CD4-positive, alpha-beta memory T cell (primary cell): ENCODE measurements at regions not wholly inside any gene's neighbourhood (a gene's known extent, or its start where the extent isn't known, plus 50 kb on each side); places are given as distances from the start of the nearest gene placed in this dataset.
"Not testable (repeated sequence)": the region's sequence is repeated elsewhere in the genome, so short reads cannot be mapped to it uniquely, and the experiment has no call there.

Experiments used
- CTCF ChIA-PET: fragments of 350-600 bp; sonication (Branson Sonifier 250); formaldehyde crosslinking; loops from one replicate; lab custom pipeline; 2021; ENCODE audit warnings: inconsistent platforms; ENCODE audit not compliant: partially characterized antibody; lab: Charles Lee
- POLR2A ChIA-PET: fragments of 350-600 bp; sonication (Branson Sonifier 250); formaldehyde crosslinking; loops from one replicate; lab custom pipeline; 2021; ENCODE audit not compliant: partially characterized antibody; lab: Charles Lee
- DNase-seq, 5 donors: peaks; one replicate each; pipeline versions ENCODE4 v3.0.0 to v3.0.0-alpha.2; 2020 to 2022; ENCODE audit warnings: mixed read lengths in 1 of 5
- H3K27ac ChIP-seq: one replicate; pipeline ENCODE4 v1.7.0; 2013; ENCODE audit warnings: low read depth, low read length
- H3K27me3 ChIP-seq: 2 replicates; pipeline ENCODE4 v1.7.0; 2013; ENCODE audit warnings: mild to moderate bottlenecking, low read length, moderate library complexity; ENCODE audit not compliant: insufficient read depth
- H3K36me3 ChIP-seq: 2 replicates; pipeline ENCODE4 v1.7.0; 2013; ENCODE audit warnings: mild to moderate bottlenecking, low read length, moderate library complexity; ENCODE audit not compliant: insufficient read depth
- H3K4me1 ChIP-seq: 2 replicates; pipeline ENCODE4 v1.7.0; 2013; ENCODE audit warnings: mild to moderate bottlenecking, low read length, moderate library complexity; ENCODE audit not compliant: insufficient read depth
- H3K4me3 ChIP-seq, 2 donors: one replicate each; pipeline ENCODE4 v1.7.0; 2013; ENCODE audit warnings: low read length in 2 of 2, mild to moderate bottlenecking in 1 of 2
- H3K9me3 ChIP-seq, 2 donors: one replicate each; pipeline ENCODE4 v1.7.0; 2013; ENCODE audit warnings: low read length in 2 of 2, control low read depth in 1 of 2; ENCODE audit not compliant: control insufficient read depth in 1 of 2
- H3K27ac Mint-ChIP-seq, 7 donors: one replicate each; pipeline ENCODE4 v1.8.0; 2020 to 2021; ENCODE audit warnings: mixed read lengths in 7 of 7, mild to moderate bottlenecking in 6 of 7, inconsistent platforms in 3 of 7, moderate library complexity in 3 of 7
- H3K27me3 Mint-ChIP-seq, 2 donors: one replicate each; pipeline ENCODE4 v1.8.0; 2020 to 2021; ENCODE audit warnings: mixed read lengths in 2 of 2
- H3K36me3 Mint-ChIP-seq, 2 donors: one replicate each; pipeline ENCODE4 v1.8.0; 2020 to 2021; ENCODE audit warnings: mixed read lengths in 2 of 2, inconsistent platforms in 1 of 2, mild to moderate bottlenecking in 1 of 2
- H3K4me1 Mint-ChIP-seq, 4 donors: one replicate each; pipeline ENCODE4 v1.8.0; 2020 to 2021; ENCODE audit warnings: mixed read lengths in 4 of 4, mild to moderate bottlenecking in 1 of 4
- H3K4me3 Mint-ChIP-seq, 8 donors: one replicate each; pipeline ENCODE4 v1.8.0; 2020 to 2021; ENCODE audit warnings: mixed read lengths in 8 of 8, mild to moderate bottlenecking in 7 of 8, moderate library complexity in 6 of 8, inconsistent platforms in 3 of 8
- H3K9me3 Mint-ChIP-seq, 8 donors: one replicate each; pipeline ENCODE4 v1.8.0; 2020 to 2021; ENCODE audit warnings: mixed read lengths in 8 of 8, mild to moderate bottlenecking in 5 of 8, inconsistent platforms in 3 of 8, moderate library complexity in 1 of 8
- intact Hi-C: fragments of 100-400 bp; cut with micrococcal nuclease; formaldehyde crosslinking; loops from one replicate; pipeline ENCODE4 v1.15.1; 2023

DNA sequence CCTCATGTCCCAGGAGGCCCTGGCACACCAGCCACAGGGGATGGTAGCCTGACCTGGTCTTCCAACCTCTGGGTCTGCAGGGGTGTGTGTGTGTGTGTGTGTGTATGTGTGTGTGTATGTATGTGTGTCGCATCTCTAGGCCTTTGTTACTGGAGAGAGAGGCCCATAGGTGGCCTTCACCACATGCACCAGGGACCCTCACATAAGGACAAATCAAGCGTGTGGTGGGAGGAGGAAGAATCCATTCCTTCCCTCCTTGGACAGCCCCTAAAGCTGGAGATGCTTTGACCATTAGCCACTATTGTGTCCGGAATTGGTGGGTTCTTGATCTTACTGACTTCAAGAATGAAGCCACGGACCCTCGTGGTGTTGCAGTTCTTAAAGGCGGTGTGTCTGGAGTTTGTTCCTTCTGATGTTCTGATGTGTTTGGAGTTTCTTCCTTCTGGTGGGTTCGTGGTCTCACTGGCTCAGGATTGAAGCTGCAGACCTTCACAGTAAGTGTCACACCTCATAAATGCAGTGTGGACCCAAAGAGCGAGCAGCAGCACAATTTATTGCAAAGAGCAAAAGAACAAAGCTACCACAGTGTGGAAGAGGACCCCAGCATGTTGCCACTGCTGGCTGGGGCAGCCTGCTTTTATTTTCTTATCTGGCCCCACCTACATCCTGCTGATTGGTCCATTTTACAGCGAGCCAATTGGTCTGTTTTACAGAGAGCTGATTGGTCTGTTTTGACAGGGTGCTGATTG is 104.1 kb downstream of the DDX1 start:
- intact Hi-C loops, result no loop called here
- H3K4me1 ChIP-seq, result no peaks in the 10 kb centered on the region
- H3K27ac ChIP-seq, result no peak overlapping the region
- POLR2A ChIA-PET, result no interaction called here
- H3K9me3 ChIP-seq, result no peaks in the 10 kb centered on the region
- H3K36me3 Mint-ChIP-seq, result no peaks in the 10 kb centered on the region
- CTCF ChIA-PET, result no interaction called here
- no peaks in the 10 kb centered on the region for H3K36me3 ChIP-seq
- H3K27me3 Mint-ChIP-seq, result peaks cover 0 to 3% of the 10 kb centered on the region in 2 donors
- H3K4me1 Mint-ChIP-seq, result no peaks in the 10 kb centered on the region
- H3K27me3 ChIP-seq, result no peaks in the 10 kb centered on the region
- H3K27ac Mint-ChIP-seq, result no peak overlapping the region
- H3K4me3 ChIP-seq, result no peak overlapping the region
- no peak overlapping the region for H3K4me3 Mint-ChIP-seq
- DNase-seq, result no peak
- no peaks in the 10 kb centered on the region for H3K9me3 Mint-ChIP-seq

DNA sequence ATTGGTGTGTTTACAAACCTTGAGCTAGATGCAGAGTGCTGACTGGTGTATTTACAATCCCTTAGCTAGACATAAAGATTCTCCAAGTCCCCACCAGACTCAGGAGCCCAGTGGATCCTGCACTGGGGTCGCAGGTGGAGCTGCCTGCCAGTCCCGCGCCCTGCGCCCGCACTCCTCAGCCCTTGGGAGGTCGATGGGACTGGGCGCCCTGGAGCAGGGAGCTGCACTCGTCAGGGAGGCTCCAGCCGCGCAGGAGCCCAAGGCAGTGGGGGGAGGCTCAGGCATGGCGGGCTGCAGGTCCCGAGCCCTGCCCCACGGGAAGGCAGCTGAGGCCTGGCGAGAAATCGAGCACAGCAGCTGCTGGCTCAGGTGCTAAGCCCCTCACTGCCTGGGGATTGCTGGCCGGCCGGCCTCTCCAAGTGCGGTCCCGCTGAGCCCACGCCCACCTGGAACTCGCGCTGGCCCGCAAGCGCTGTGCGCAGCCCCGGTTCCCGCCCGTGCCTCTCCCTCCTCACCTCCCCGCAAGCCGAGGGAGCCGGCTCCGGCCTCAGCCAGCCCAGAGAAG is 105.0 kb downstream of the DDX1 start:
- H3K27ac ChIP-seq, intact Hi-C loops, H3K27me3 Mint-ChIP-seq, H3K4me1 ChIP-seq, DNase-seq, H3K36me3 Mint-ChIP-seq, H3K4me3 Mint-ChIP-seq, H3K36me3 ChIP-seq, H3K27ac Mint-ChIP-seq, H3K9me3 ChIP-seq, H3K4me1 Mint-ChIP-seq, H3K9me3 Mint-ChIP-seq, CTCF ChIA-PET, H3K4me3 ChIP-seq, H3K27me3 ChIP-seq, POLR2A ChIA-PET: not testable (repeated sequence)

GRCh38 chr2:15700131-15700530 is 108.5 kb downstream of the DDX1 start:
- DNase-seq, result no peak
- H3K4me3 Mint-ChIP-seq, result no peak overlapping the region
- H3K27me3 ChIP-seq, result no peaks in the 10 kb centered on the region
- H3K9me3 Mint-ChIP-seq, result no peaks in the 10 kb centered on the region
- no peaks in the 10 kb centered on the region for H3K9me3 ChIP-seq
- ChIA-PET POLR2A (no interaction called here), CTCF (no interaction called here)
- no peaks in the 10 kb centered on the region for H3K27me3 Mint-ChIP-seq
- intact Hi-C loops, result no loop called here
- no peaks in the 10 kb centered on the region for H3K36me3 Mint-ChIP-seq
- no peaks in the 10 kb centered on the region for H3K4me1 Mint-ChIP-seq
- no peaks in the 10 kb centered on the region for H3K4me1 ChIP-seq
- no peak overlapping the region for H3K27ac Mint-ChIP-seq
- no peak overlapping the region for H3K27ac ChIP-seq
- H3K36me3 ChIP-seq, result no peaks in the 10 kb centered on the region
- no peak overlapping the region for H3K4me3 ChIP-seq

DNA sequence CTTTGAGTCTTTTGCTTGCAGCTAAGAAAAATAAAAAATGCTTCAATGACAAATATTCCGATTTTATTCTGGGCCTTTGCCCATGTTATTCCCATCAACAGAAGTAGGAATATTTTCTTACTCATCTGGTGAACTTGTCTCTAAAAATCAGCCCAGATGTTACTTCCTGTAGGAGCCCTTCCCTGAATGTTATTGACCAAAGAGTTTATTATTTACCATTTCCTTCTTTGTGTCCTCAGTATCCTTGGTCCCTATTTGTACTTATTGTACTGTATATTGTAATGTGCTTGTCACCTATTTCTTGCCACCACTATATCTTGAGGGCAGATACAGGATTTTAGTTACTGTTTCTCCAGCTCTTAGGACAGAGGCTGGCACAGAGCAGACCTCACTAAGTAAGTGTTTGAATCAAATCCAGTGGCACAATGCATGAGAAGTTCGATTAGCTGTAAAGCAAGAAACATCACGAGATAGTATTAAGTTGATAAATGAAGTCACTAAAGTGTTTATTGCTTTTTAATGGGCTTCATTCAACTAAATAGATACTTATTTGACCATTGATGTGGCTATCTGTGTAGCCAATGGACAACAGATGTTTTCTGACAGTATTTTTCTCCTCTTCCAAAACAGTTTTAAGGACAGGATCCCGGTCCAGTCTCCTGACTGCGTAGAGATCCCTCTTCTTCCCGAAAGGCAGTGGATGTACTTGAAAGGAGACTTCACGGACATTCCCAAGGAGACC is 109.1 kb downstream of the DDX1 start:
- no peaks in the 10 kb centered on the region for H3K36me3 ChIP-seq
- intact Hi-C loops, result no loop called here
- no peak for DNase-seq

DNA sequence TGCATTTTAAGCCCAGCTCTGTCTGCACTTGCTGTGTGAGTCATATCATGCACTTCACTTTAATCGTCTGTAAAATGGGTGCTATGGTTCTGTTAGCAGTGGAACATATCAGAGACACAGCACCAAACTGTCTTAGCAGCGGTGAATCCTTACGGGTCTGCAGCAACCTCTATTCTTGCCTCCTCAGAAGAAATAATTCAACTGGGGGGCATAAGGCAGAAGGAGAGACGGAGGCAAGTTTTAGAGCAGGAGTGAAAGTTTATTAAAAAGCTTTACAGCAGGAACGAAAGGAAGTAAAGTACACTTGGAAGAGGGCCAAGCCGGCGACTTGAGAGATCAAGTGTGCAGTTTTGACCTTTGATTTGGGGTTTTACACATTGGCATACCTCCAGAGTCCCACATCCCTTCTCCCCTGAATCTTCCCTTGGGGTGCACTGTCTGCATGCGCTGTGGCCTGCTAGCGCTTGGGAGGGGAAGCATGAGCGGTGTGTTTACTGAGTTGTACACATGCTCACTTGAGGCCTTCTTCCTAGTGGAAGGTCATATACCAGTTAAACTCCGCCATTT is 109.8 kb downstream of the DDX1 start:
- H3K4me1 Mint-ChIP-seq, result no peaks in the 10 kb centered on the region

More for the DNA sequence above, 109.1 kb downstream of the DDX1 start:
- H3K4me3 Mint-ChIP-seq, result no peak overlapping the region
- Histone ChIP-seq H3K9me3 (no peaks in the 10 kb centered on the region), H3K4me3 (no peak overlapping the region), H3K27ac (no peak overlapping the region), H3K4me1 (no peaks in the 10 kb centered on the region), H3K27me3 (no peaks in the 10 kb centered on the region)
- H3K4me1 Mint-ChIP-seq, result no peaks in the 10 kb centered on the region
- H3K9me3 Mint-ChIP-seq, result no peaks in the 10 kb centered on the region
- ChIA-PET CTCF (no interaction called here), POLR2A (no interaction called here)
- H3K27ac Mint-ChIP-seq, result no peak overlapping the region
- no peaks in the 10 kb centered on the region for H3K27me3 Mint-ChIP-seq
- no peaks in the 10 kb centered on the region for H3K36me3 Mint-ChIP-seq

DNA sequence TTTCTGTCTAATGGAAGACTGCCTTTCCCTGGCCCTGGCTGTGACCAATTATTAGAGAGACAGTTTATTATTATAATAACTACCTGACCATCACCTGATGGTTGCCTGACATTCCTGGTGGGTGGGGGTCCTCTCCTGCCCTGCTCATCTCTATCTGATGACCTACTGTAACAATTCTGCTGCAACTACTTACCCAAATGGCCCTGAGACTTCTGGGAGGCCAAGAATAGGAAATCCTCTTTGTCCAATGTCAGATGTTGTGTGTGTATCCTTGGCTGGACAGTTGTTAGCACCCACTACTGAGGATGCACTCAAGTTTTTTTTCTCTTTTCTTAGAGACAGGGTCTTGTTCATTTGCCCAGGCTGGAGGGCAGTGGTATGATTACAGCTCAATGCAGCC is 110.3 kb downstream of the DDX1 start:
- H3K4me3 ChIP-seq, result no peak overlapping the region
- Mint-ChIP-seq H3K4me3 (no peak overlapping the region), H3K36me3 (no peaks in the 10 kb centered on the region), H3K27me3 (no peaks in the 10 kb centered on the region), H3K9me3 (no peaks in the 10 kb centered on the region), H3K4me1 (no peaks in the 10 kb centered on the region), H3K27ac (no peak overlapping the region)
- H3K27me3 ChIP-seq, result no peaks in the 10 kb centered on the region
- intact Hi-C loops, result no loop called here
- CTCF ChIA-PET, result no interaction called here
- no peaks in the 10 kb centered on the region for H3K9me3 ChIP-seq
- no peak overlapping the region for H3K27ac ChIP-seq
- no peaks in the 10 kb centered on the region for H3K4me1 ChIP-seq
- H3K36me3 ChIP-seq, result no peaks in the 10 kb centered on the region
- POLR2A ChIA-PET, result no interaction called here
- DNase-seq, result no peak

More for the DNA sequence above, 109.8 kb downstream of the DDX1 start:
- no peak overlapping the region for H3K4me3 Mint-ChIP-seq
- no peaks in the 10 kb centered on the region for H3K27me3 Mint-ChIP-seq
- no peaks in the 10 kb centered on the region for H3K36me3 ChIP-seq
- DNase-seq, result no peak
- H3K36me3 Mint-ChIP-seq, result no peaks in the 10 kb centered on the region
- H3K27me3 ChIP-seq, result no peaks in the 10 kb centered on the region
- no peaks in the 10 kb centered on the region for H3K9me3 ChIP-seq
- CTCF ChIA-PET, result no interaction called here
- H3K27ac ChIP-seq, result no peak overlapping the region
- H3K9me3 Mint-ChIP-seq, result no peaks in the 10 kb centered on the region
- no peak overlapping the region for H3K27ac Mint-ChIP-seq
- intact Hi-C loops, result no loop called here
- POLR2A ChIA-PET, result no interaction called here
- H3K4me3 ChIP-seq, result no peak overlapping the region
- H3K4me1 ChIP-seq, result no peaks in the 10 kb centered on the region

GRCh38 chr2:15702452-15702851 is 110.8 kb downstream of the DDX1 start:
- Mint-ChIP-seq H3K27me3 (no peaks in the 10 kb centered on the region), H3K36me3 (no peaks in the 10 kb centered on the region), H3K27ac (no peak overlapping the region), H3K4me3 (no peak overlapping the region), H3K4me1 (no peaks in the 10 kb centered on the region), H3K9me3 (no peaks in the 10 kb centered on the region)
- Histone ChIP-seq H3K27me3 (no peaks in the 10 kb centered on the region), H3K4me3 (no peak overlapping the region), H3K4me1 (no peaks in the 10 kb centered on the region), H3K27ac (no peak overlapping the region), H3K36me3 (no peaks in the 10 kb centered on the region), H3K9me3 (no peaks in the 10 kb centered on the region)
- DNase-seq, result no peak
- CTCF ChIA-PET, result no interaction called here
- POLR2A ChIA-PET, result no interaction called here
- intact Hi-C loops, result no loop called here
